ENCODE measurements at regions not wholly inside any gene's neighbourhood (a gene's known extent, or its start where the extent isn't known, plus 50 kb on each side); places are given as distances from the start of the nearest gene placed in this dataset.

DNA sequence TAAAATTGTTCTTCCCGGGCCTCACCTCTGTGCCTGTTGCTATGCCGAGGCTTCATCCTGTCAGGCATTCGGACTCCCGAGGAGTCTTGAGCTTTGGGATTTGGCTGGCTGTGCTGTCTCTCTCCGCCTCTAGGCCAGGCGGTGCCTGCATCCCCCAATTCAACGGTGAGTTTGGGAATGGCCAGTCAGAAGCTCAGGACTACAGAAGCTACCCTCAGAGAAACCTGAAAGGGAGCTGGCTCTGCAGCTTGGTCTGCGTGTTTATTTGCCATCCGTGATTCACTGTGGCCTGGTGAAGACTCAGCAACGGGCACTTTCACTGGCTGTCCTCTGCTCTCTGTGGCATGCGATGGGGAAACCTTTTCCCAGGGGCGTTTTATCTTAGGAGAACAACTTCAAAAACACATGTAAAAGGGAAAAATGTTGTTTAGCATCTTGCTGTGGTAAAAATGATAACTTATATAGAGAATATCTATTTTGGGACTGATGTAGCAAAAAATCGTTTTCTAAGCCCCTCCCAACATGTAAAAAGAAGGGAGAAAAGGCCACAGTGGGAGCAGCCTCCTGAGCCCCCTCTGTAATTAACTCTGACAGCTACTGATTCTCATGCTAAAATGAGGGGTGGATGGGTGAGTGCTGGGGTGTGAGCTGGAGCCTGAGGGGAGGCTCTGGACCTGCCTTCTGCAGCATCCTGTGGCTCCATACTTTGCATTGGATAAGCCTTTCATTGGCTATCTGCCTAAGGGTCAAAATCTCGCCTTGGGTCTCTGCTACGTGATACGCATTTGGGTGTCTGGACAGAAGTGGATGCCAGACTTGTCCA lies 103.4 kb upstream of the KLHL25 start:
- Mint-ChIP-seq H3K4me3 (no peak overlapping the region), H3K27me3 (peaks cover 20 to 33% of the 10 kb centered on the region in 2 donors), H3K36me3 (peaks cover 6% of the 10 kb centered on the region)

DNA sequence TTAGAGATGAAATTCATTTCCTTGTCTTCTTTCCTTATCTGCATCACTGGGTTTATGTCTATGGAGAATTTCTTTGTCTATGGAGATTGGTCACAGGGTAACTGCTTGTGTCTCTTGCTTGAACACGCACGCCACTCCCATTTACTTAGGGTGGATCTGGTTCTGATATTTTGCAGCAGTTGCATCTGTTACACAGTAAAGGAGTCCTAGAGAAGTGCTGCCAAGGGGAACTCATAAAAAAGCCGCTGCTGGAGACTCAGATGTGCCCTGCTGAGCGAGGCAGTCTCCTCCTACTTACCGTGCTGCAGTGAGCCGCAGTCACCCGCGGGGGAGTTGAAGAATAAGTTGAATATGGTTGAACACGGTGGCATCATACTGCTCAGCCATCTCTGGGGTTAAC lies 105.2 kb upstream of the KLHL25 start:
- peaks cover 6% of the 10 kb centered on the region for H3K36me3 Mint-ChIP-seq
- ATAC-seq (no peak), DNase-seq (ENCODE audit: low spot score) (no peak)
- H3K4me3 Mint-ChIP-seq = no peak overlapping the region
- H3K4me1 Mint-ChIP-seq (ENCODE audit: low read depth in 2 of 2) = peaks cover 13 to 14% of the 10 kb centered on the region in 2 donors
- peaks cover 24 to 33% of the 10 kb centered on the region in 2 donors for H3K27me3 Mint-ChIP-seq
- H3K27ac Mint-ChIP-seq = no peak overlapping the region
- peaks cover 5% of the 10 kb centered on the region for H3K9me3 Mint-ChIP-seq

More for the DNA sequence above, 103.4 kb upstream of the KLHL25 start:
- H3K27ac Mint-ChIP-seq = no peak overlapping the region
- peaks cover 13 to 14% of the 10 kb centered on the region in 2 donors for H3K4me1 Mint-ChIP-seq (ENCODE audit: low read depth in 2 of 2)
- H3K9me3 Mint-ChIP-seq = peaks cover 5% of the 10 kb centered on the region
- DNase-seq (ENCODE audit: low spot score) (no peak), ATAC-seq (no peak)

DNA sequence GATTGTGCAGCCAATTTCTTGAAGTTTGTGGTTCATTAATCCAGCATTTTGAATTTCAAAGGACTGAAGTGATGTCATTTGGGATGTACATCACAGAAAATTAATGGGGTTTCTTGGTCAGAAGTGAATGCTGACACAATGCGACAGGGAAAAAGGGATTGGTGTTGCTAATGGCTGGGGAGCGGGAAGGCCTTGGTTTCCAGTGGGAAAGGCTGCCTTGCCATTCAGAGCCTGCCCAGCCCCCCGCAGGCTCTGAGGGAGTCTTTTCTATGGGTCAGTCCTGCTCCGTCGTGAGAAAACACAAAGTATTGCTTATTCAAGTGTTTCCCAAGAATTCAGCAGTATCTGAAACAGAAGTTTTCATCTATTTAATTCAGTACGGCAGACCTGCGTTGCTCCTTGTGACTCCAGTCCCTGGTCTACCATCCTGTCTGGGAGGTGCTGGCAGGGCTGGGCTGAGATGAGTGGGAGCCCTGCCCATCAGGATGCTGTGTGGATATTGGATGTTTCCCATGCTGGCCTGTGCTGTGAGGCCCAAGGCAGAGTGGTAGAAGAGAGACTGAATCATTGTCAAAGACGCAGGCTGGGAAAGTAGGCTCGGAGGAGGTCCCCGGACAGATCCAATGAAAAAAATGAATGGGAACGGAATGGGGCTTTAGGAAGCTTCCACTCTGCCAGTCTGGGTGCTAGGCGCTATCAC lies 111.2 kb upstream of the KLHL25 start:
- no peak for DNase-seq (ENCODE audit: low spot score)
- Mint-ChIP-seq H3K4me3 (no peak overlapping the region), H3K27ac (no peak overlapping the region), H3K27me3 (peaks cover 15 to 17% of the 10 kb centered on the region in 2 donors), H3K9me3 (no peaks in the 10 kb centered on the region), H3K36me3 (no peaks in the 10 kb centered on the region), H3K4me1 (ENCODE audit: low read depth in 2 of 2) (no peaks in the 10 kb centered on the region)
- no peak for ATAC-seq

DNA sequence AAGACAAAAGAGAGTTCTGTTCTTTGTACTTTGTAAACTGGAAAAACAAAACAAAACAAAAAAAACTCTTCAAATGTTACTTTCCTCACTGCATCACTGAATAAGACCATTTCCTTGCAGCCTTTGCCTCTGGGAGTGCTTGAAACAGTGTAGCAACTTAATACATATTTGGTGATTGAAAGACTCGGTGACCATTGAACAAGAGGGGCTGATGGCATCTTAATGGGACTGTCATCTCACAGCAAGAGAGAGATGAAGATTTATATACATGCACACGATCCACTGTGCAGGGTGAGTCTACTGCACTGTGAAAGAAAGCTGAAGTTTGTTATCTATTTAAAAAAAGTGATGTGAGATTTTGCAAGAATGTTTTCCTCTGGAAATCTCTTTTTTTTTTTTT lies 111.9 kb upstream of the KLHL25 start:
- H3K36me3 Mint-ChIP-seq = no peaks in the 10 kb centered on the region
- peaks cover 15 to 17% of the 10 kb centered on the region in 2 donors for H3K27me3 Mint-ChIP-seq
- H3K4me3 Mint-ChIP-seq = no peak overlapping the region
- no peak overlapping the region for H3K27ac Mint-ChIP-seq
- H3K4me1 Mint-ChIP-seq (ENCODE audit: low read depth in 2 of 2) = no peaks in the 10 kb centered on the region
- H3K9me3 Mint-ChIP-seq = no peaks in the 10 kb centered on the region
- DNase-seq (ENCODE audit: low spot score) (no peak), ATAC-seq (no peak)

DNA sequence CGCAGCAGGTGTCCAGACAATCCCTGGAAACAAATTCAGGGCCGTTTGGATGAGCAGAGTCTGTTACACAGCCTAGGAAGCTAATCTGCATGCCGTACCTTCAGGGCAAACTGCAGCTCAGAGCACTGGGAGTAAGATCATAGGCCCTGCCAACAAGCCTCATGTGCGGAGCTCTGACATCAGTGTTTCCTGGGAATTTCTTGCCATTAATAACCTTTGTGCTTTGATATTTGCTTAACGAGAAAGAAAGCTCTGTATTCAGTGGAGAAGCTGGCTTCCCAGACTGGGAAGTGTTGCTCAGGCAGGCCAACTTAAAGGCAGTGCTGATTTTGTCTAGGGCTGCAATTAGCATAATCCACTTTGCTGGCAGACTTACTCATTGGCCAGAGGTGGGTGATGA lies 116.1 kb upstream of the KLHL25 start:
- Mint-ChIP-seq H3K27me3 (peaks cover 9 to 15% of the 10 kb centered on the region in 2 donors), H3K4me3 (no peak overlapping the region), H3K36me3 (no peaks in the 10 kb centered on the region), H3K27ac (no peak overlapping the region), H3K4me1 (ENCODE audit: low read depth in 2 of 2) (no peaks in the 10 kb centered on the region), H3K9me3 (no peaks in the 10 kb centered on the region)
- DNase-seq (ENCODE audit: low spot score) (no peak), ATAC-seq (no peak)

DNA sequence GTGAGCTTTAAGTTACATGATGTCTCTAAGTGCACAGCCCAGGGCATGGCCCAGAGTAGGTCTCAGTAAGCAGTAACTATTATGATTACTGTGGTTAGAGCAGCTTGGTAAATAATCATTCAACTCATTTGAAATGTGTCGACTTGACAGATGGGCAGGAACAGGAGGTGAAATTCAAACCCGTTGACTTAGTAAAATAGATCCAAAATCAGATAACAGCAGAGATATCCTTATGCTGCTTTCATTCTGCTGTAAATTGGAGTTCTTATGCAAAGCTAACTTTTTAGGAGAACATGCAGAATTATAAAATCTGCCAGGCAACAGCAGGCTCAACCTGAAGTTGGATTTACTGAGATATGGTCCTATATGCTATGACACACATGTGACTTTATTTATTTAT lies 118.7 kb upstream of the KLHL25 start:
- H3K27ac Mint-ChIP-seq = no peak overlapping the region
- no peaks in the 10 kb centered on the region for H3K9me3 Mint-ChIP-seq
- DNase-seq (ENCODE audit: low spot score) (no peak), ATAC-seq (no peak)
- H3K4me1 Mint-ChIP-seq (ENCODE audit: low read depth in 2 of 2) = peaks cover 0 to 4% of the 10 kb centered on the region in 2 donors
- H3K4me3 Mint-ChIP-seq = no peak overlapping the region
- peaks cover 16 to 17% of the 10 kb centered on the region in 2 donors for H3K27me3 Mint-ChIP-seq
- no peaks in the 10 kb centered on the region for H3K36me3 Mint-ChIP-seq

DNA sequence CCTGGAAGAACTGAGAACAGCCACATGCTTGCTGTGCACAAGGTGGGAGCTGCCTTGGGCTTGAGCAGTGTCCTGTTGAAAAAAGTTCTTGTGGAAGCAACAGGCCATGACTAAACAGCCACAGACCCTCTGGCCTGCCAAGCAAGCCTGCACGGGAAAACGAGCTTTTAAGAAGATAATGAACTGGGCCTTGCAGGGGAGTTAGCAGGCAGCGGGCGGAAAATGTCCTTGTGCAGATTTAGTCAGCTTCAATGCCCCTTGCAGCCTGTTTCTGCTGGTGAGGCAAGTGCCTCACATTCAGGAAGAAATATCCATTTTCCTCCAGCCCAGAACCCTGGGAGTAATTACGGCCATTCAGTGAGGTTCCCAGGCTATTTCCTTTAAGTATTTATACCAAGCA lies 126.2 kb upstream of the KLHL25 start:
- Mint-ChIP-seq H3K27me3 (peaks cover 13 to 17% of the 10 kb centered on the region in 2 donors), H3K4me1 (ENCODE audit: low read depth in 2 of 2) (peaks cover 4 to 14% of the 10 kb centered on the region in 2 donors), H3K9me3 (no peaks in the 10 kb centered on the region), H3K27ac (no peak overlapping the region), H3K36me3 (no peaks in the 10 kb centered on the region), H3K4me3 (no peak overlapping the region)
- DNase-seq (ENCODE audit: low spot score) = no peak
- ATAC-seq = no peak

DNA sequence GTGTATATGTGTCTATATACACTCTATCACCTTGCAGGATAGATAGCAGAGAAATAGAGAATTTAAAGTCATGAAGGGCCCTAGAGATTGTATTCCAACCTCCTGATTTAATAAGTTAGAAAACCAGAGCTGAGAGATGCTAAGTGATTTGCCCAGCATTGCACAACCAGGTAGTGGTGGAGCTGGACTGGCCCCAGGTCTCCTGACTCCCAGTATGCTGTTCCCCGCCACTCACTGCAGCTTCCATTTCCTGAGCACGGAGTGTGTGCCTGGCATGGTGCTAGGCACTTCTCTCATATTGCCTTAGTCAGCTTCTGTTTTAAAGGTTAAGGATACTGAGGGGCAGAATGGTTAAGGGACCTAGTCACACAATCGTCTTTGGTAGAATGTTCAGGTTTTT lies 129.4 kb upstream of the KLHL25 start:
- Mint-ChIP-seq H3K4me1 (ENCODE audit: low read depth in 2 of 2) (peaks cover 27 to 35% of the 10 kb centered on the region in 2 donors), H3K9me3 (no peaks in the 10 kb centered on the region), H3K36me3 (no peaks in the 10 kb centered on the region), H3K27me3 (peaks cover 4 to 5% of the 10 kb centered on the region in 2 donors), H3K27ac (no peak overlapping the region), H3K4me3 (no peak overlapping the region)
- ATAC-seq (no peak), DNase-seq (ENCODE audit: low spot score) (no peak)

DNA sequence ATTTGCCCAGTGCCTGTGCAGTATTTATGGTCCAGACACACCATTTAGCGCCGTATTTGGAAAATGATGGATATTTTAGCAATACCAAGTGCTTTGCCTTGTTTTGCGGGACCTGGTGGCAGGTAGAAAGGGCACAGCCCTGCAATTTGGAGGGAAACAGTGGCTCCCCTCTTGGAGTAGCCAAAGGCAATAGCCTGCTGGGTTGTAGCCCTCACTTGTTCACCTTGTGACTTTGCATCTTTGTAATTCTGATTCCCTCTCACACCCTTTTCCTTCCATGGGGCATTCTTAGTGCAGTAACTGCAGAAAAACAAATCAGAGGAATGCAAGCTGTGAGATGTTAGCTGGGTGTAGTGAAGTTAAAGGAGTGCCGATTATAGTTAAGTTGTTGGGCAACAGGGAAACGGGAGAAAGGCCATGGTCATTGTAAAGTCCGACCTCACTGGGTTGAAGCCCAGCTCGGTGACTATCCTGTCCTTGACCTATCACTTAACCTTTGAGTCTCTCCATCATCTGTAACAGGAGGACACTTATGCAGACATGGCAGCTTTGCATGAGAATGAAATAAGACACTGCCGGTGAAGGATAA lies 131.0 kb upstream of the KLHL25 start:
- Mint-ChIP-seq H3K27ac (no peak overlapping the region), H3K27me3 (peaks cover 2 to 5% of the 10 kb centered on the region in 2 donors), H3K4me3 (no peak overlapping the region), H3K36me3 (no peaks in the 10 kb centered on the region), H3K9me3 (no peaks in the 10 kb centered on the region), H3K4me1 (ENCODE audit: low read depth in 2 of 2) (peaks cover 27 to 40% of the 10 kb centered on the region in 2 donors)
- ATAC-seq (no peak), DNase-seq (ENCODE audit: low spot score) (no peak)

DNA sequence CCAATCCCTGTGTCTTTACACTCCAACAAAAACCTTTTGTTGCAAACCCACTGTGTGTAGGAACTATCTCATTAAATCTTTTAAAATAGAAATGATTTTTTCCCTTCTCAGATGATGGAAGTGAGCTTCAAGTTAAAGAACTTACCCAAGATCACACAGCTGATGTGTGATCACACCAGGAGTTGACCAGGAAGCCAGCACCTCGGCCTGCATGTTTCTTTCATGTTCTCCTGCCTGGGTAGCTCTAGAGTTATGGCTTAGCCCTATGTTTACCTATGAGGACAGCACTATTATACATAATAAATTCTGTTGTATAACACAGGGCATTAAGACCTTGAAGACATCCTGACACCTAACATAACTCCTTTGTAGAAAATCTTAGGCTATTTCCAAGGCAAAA lies 132.1 kb upstream of the KLHL25 start:
- Mint-ChIP-seq H3K27ac (peak overlapping the region in 1 of 2 donors; percentile 40), H3K9me3 (no peaks in the 10 kb centered on the region), H3K36me3 (no peaks in the 10 kb centered on the region), H3K4me1 (ENCODE audit: low read depth in 2 of 2) (peaks cover 27 to 40% of the 10 kb centered on the region in 2 donors), H3K4me3 (no peak overlapping the region), H3K27me3 (no peaks in the 10 kb centered on the region)
- ATAC-seq (no peak), DNase-seq (ENCODE audit: low spot score) (no peak)

DNA sequence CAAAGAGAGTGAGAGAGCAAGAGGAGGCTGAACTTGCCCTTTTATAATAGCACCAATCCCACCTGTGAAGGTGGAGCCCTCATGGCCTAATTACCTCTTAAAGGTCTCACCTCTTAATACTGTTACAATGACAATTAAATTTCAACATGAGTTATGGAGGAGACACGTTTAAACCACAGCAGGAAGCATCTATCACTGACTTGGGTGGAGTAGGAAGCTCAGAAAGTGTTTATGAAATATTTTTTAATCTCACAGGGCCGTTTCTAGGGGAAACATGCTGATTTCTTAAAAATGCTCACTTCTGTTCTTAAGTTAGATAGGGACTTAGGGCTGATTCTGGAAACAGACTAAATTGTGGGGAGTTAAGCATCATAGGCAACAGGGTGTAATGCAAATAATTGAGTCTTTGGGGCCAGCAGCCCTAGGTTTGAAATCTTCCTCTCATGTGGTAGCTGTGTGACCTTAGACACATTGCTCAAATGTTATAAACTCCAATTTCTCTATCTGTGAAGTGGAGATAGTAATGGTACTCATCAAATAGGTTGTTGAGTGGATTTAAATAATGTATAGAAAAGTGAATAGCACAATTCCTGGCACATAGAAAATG lies 133.3 kb upstream of the KLHL25 start:
- peak overlapping the region; percentile 29 to 40 for H3K27ac Mint-ChIP-seq
- no peaks in the 10 kb centered on the region for H3K27me3 Mint-ChIP-seq
- H3K4me3 Mint-ChIP-seq = peak overlapping the region; percentile 10
- peaks cover 27 to 40% of the 10 kb centered on the region in 2 donors for H3K4me1 Mint-ChIP-seq (ENCODE audit: low read depth in 2 of 2)
- no peaks in the 10 kb centered on the region for H3K9me3 Mint-ChIP-seq
- ATAC-seq = peak in 1 of 2 donors; percentile 15
- no peak for DNase-seq (ENCODE audit: low spot score)
- H3K36me3 Mint-ChIP-seq = no peaks in the 10 kb centered on the region

DNA sequence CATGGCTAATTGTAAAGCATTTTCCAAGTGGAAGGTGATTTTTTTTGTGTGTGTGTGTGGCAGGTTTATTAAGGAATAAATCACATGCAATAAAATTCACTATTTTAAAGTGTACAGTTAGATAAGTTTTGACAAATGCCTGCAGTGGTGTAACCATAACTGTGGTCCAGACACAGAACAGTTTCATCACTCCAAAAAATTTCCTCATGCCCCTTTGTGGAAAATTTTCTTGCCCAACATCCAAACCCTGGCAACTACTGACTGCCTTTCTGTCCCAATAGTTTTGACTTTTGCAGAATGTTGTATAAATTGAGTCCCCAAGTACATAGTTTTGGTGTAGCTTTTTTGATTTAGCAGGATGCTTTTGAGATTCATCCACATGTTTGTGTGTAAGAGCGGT lies 135.1 kb upstream of the KLHL25 start:
- no peaks in the 10 kb centered on the region for H3K36me3 Mint-ChIP-seq
- no peaks in the 10 kb centered on the region for H3K9me3 Mint-ChIP-seq
- DNase-seq (ENCODE audit: low spot score) (no peak), ATAC-seq (no peak)
- no peaks in the 10 kb centered on the region for H3K27me3 Mint-ChIP-seq
- H3K27ac Mint-ChIP-seq = no peak overlapping the region
- peaks cover 27 to 38% of the 10 kb centered on the region in 2 donors for H3K4me1 Mint-ChIP-seq (ENCODE audit: low read depth in 2 of 2)
- H3K4me3 Mint-ChIP-seq = no peak overlapping the region

DNA sequence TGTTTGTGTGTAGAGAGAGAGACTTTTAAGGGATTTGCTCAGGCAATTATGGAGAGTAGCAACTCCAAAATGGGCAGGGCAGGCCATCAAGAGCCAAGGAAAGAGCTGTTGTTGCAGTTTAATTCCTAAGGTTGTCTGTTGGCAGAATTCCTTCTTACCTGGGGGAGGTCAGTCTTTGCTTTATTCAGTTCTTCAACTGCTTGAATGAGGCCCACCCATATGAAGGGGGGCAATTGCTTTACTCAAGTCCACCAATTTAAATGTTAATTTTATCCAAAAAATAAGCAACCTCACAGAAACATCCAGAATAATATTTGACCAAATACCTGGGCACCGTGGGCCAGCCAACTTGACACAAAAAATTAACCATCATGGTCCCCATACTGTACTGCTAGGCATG lies 137.7 kb upstream of the KLHL25 start:
- Mint-ChIP-seq H3K9me3 (no peaks in the 10 kb centered on the region), H3K4me1 (ENCODE audit: low read depth in 2 of 2) (peaks cover 11 to 22% of the 10 kb centered on the region in 2 donors), H3K4me3 (no peak overlapping the region), H3K36me3 (no peaks in the 10 kb centered on the region), H3K27ac (no peak overlapping the region), H3K27me3 (peaks cover 0 to 4% of the 10 kb centered on the region in 2 donors)
- no peak for ATAC-seq
- no peak for DNase-seq (ENCODE audit: low spot score)

DNA sequence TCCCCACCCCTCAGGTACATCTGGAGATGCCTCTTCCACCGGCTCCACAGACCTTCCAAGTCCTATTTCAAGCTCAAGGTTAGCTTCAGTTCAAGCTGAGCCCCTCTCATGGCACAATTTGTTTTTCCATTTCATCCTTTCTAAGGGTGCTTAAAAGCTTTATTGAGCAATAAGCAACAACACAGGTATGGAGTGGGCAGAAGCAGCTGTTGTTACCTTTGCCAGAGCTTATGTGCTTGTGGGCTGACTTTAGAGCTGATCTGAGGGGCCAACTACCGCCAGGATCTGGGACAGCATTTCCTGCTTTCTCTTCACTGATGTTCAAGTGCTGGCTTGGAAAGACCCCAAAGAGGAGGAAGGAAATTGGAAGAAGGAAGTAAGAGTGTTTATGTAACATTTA lies 140.0 kb upstream of the KLHL25 start:
- ATAC-seq = no peak
- Mint-ChIP-seq H3K4me3 (no peak overlapping the region), H3K4me1 (ENCODE audit: low read depth in 2 of 2) (peaks cover 0 to 7% of the 10 kb centered on the region in 2 donors), H3K36me3 (no peaks in the 10 kb centered on the region), H3K27me3 (peaks cover 0 to 4% of the 10 kb centered on the region in 2 donors), H3K9me3 (no peaks in the 10 kb centered on the region), H3K27ac (no peak overlapping the region)
- DNase-seq (ENCODE audit: low spot score) = no peak

Measured in natural killer cell treated with Interleukin-12 subunit alpha and Interleukin-12 subunit beta and Interleukin-15 and Interleukin-18, amount 100 ng/mL, for 72 hours (primary cell).